ENCODE measurements at regions not wholly inside any gene's neighbourhood (a gene's known extent, or its start where the extent isn't known, plus 50 kb on each side); places are given as distances from the start of the nearest gene placed in this dataset.

DNA sequence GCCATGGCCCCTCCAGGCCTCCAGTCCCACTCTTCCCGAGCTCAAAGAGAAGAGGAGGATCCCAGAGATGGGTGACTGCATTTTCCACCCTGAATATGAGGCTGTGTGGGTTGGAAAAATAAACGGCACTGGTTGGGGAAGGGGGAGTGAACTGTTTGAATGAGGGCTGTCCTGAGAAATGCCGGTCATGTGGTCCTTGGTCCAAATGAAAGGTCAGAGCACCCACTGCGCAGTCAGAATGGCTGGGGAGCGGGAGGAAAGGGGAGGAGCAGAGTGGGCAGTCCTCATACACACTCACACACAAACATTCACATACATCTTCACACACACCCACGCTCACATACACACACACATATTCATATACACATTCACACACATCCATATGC is 83.1 kb downstream of the MRPL14 start:
- intact Hi-C loops (cut with micrococcal nuclease; ENCODE audit: unreplicated experiment), result loop anchor here (5.0 kb wide), 1 partner anchor 52 kb away; no protein-coding TSS in a partner anchor
- Histone ChIP-seq H3K9me3 (ENCODE audit: low read length) (no peaks in the 10 kb centered on the region), H3K4me2 (ENCODE audit: low read depth, low read length) (peak overlapping the region; percentile 59), H3K4me3 (replicated peaks in 1 of 3; ENCODE audit: insufficient read depth in 1 of 3, low read depth in 2 of 3, low read length in 3 of 3) (peak overlapping the region in 1 of 3 experiments; percentile 31; a peak in 2 of 6 replicates), H3K36me3 (replicated peaks in 1 of 2; ENCODE audit: control insufficient read depth in 1 of 2, insufficient read depth in 2 of 2, low read length in 2 of 2) (no peaks in the 10 kb centered on the region), H3K9ac (ENCODE audit: insufficient read depth, low read depth, low read length) (no peak overlapping the region), H3K4me1 (ENCODE audit: insufficient read depth, low read length) (peaks cover 44% of the 10 kb centered on the region), H3K79me2 (ENCODE audit: insufficient read depth, low read length) (no peaks in the 10 kb centered on the region), H4K20me1 (ENCODE audit: insufficient read depth, low read length) (no peaks in the 10 kb centered on the region), H2AFZ (ENCODE audit: low read length) (no peak overlapping the region), H3K27ac (ENCODE audit: extremely low read length, insufficient read depth, low read length) (no peak overlapping the region), H3K27me3 (ENCODE audit: control insufficient read depth in 1 of 2, insufficient read depth in 2 of 2, low read length in 2 of 2) (peaks cover 1 to 16% of the 10 kb centered on the region in 2 experiments)
- WGBS (ENCODE audit: low lambda C conversion rate), result 12% methylated on average over 6 of the region's 6 CpGs
- ATAC-seq (peak; percentile 60), FAIRE-seq (peak; percentile 97), DNase-seq (ENCODE audit: low spot score) (peak; percentile 57)
- ChIA-PET CTCF (ENCODE audit: low intra/inter-chr PET ratio, low total read pairs) (no interaction called here), POLR2A (interaction anchor here (1.7 kb wide), 1 partner anchor 14 kb away, joined by 3 read pairs; no protein-coding TSS in a partner anchor)
- BruUV-seq (replicated peaks), result no TSS peak
- in situ Hi-C loops (cut with HindIII; ENCODE audit: extremely low pct_ligation_motif_present, low pct_unique_long_range_greater_than_20kb), result no loop called here
- TF ChIP-seq GATAD2A (CRISPR knock-in tag; IDR thresholded peaks at IDR 0.05), result 0 out of 2 replicates have a peak, but pooled peaks have one; percentile 17
- peak; percentile 41 for TF ChIP-seq TEAD3 (CRISPR knock-in tag; optimal IDR thresholded peaks at IDR 0.05; ENCODE audit: borderline replicate concordance)
- TF ChIP-seq, protein P1, sequence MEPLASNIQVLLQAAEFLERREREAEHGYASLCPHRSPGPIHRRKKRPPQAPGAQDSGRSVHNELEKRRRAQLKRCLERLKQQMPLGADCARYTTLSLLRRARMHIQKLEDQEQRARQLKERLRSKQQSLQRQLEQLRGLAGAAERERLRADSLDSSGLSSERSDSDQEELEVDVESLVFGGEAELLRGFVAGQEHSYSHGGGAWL (CRISPR knock-in tag; IDR thresholded peaks at IDR 0.05), result no peak
- TF ChIP-seq, protein P2, sequence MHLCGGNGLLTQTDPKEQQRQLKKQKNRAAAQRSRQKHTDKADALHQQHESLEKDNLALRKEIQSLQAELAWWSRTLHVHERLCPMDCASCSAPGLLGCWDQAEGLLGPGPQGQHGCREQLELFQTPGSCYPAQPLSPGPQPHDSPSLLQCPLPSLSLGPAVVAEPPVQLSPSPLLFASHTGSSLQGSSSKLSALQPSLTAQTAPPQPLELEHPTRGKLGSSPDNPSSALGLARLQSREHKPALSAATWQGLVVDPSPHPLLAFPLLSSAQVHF (CRISPR knock-in tag; IDR thresholded peaks at IDR 0.05), result no peak
- TF ChIP-seq NR2F6 (IDR thresholded peaks at IDR 0.05), result no peak
- peak; percentile 45; the same call in 1 of the 2 replicates for TF ChIP-seq NR2F6 (CRISPR knock-in tag; IDR thresholded peaks at IDR 0.05)
- TF ChIP-seq ZNF263 (CRISPR knock-in tag; IDR thresholded peaks at IDR 0.05), result peak; percentile 71
- TF ChIP-seq, protein P3, sequence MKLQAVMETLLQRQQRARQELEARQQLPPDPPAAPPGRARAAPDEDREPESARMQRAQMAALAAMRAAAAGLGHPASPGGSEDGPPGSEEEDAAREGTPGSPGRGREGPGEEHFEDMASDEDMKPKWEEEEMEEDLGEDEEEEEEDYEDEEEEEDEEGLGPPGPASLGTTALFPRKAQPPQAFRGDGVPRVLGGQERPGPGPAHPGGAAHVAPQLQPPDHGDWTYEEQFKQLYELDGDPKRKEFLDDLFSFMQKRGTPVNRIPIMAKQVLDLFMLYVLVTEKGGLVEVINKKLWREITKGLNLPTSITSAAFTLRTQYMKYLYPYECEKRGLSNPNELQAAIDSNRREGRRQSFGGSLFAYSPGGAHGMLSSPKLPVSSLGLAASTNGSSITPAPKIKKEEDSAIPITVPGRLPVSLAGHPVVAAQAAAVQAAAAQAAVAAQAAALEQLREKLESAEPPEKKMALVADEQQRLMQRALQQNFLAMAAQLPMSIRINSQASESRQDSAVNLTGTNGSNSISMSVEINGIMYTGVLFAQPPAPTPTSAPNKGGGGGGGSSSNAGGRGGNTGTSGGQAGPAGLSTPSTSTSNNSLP (IDR thresholded peaks at IDR 0.05; ENCODE audit: low read depth, low read length), result no peak
- TF ChIP-seq SP5 (CRISPR knock-in tag; IDR thresholded peaks at IDR 0.05; ENCODE audit: borderline replicate concordance, low read depth), result peak; percentile 70
- no peak for TF ChIP-seq MAZ (IDR thresholded peaks at IDR 0.05; ENCODE audit: borderline replicate concordance, low read depth, low read length)
- 0 out of 2 replicates have a peak, but pooled peaks have one; percentile 5 for TF ChIP-seq MAZ (CRISPR knock-in tag; IDR thresholded peaks at IDR 0.05; ENCODE audit: low read depth)
- 0 out of 2 replicates have a peak, but pooled peaks have one; percentile 8 for TF ChIP-seq RXRB (CRISPR knock-in tag; IDR thresholded peaks at IDR 0.05; ENCODE audit: borderline replicate concordance)
- TF ChIP-seq NR2F1 (CRISPR knock-in tag; IDR thresholded peaks at IDR 0.05), result no peak
- no peak for TF ChIP-seq RORA (CRISPR knock-in tag; IDR thresholded peaks at IDR 0.05)
- TF ChIP-seq MTA3 (CRISPR knock-in tag; IDR thresholded peaks at IDR 0.05), result no peak
- TF ChIP-seq SMYD3 (CRISPR knock-in tag; IDR thresholded peaks at IDR 0.05), result no peak
- TF ChIP-seq, protein P4, sequence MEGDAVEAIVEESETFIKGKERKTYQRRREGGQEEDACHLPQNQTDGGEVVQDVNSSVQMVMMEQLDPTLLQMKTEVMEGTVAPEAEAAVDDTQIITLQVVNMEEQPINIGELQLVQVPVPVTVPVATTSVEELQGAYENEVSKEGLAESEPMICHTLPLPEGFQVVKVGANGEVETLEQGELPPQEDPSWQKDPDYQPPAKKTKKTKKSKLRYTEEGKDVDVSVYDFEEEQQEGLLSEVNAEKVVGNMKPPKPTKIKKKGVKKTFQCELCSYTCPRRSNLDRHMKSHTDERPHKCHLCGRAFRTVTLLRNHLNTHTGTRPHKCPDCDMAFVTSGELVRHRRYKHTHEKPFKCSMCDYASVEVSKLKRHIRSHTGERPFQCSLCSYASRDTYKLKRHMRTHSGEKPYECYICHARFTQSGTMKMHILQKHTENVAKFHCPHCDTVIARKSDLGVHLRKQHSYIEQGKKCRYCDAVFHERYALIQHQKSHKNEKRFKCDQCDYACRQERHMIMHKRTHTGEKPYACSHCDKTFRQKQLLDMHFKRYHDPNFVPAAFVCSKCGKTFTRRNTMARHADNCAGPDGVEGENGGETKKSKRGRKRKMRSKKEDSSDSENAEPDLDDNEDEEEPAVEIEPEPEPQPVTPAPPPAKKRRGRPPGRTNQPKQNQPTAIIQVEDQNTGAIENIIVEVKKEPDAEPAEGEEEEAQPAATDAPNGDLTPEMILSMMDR (CRISPR knock-in tag; IDR thresholded peaks at IDR 0.05), result 0 out of 2 replicates have a peak, but pooled peaks have one; percentile 4
- peak; percentile 25; the same call in 1 of the 2 replicates for TF ChIP-seq ELF3 (CRISPR knock-in tag; IDR thresholded peaks at IDR 0.05)
- 0 out of 2 replicates have a peak, but pooled peaks have one; percentile 52 for TF ChIP-seq SAP130 (CRISPR knock-in tag; IDR thresholded peaks at IDR 0.05; ENCODE audit: low read depth)
- TF ChIP-seq ZNF792 (CRISPR knock-in tag; IDR thresholded peaks at IDR 0.05), result 0 out of 2 replicates have a peak, but pooled peaks have one; percentile 34
- no peak for TF ChIP-seq ARNTL (CRISPR knock-in tag; IDR thresholded peaks at IDR 0.05)
- 0 out of 2 replicates have a peak, but pooled peaks have one; percentile 11 for TF ChIP-seq HNF4A (CRISPR knock-in tag; IDR thresholded peaks at IDR 0.05)
- no peak for TF ChIP-seq ZNF777 (CRISPR knock-in tag; IDR thresholded peaks at IDR 0.05)
- no peak for TF ChIP-seq LCORL (IDR thresholded peaks at IDR 0.05)
- TF ChIP-seq LCORL (CRISPR knock-in tag; IDR thresholded peaks at IDR 0.05), result 0 out of 2 replicates have a peak, but pooled peaks have one; percentile 28
